H9 (cell line): ENCODE measurements at regions not wholly inside any gene's neighbourhood (a gene's known extent, or its start where the extent isn't known, plus 50 kb on each side); places are given as distances from the start of the nearest gene placed in this dataset.

Experiments
- DNase-seq: peaks from one replicate; pipeline ENCODE4 v3.0.0-alpha.2; 2017
- H2AFZ ChIP-seq: one replicate; pipeline ENCODE4 v1.6.1; 2013; ENCODE audit warnings: mild to moderate bottlenecking, low read length, control low read depth, moderate library complexity
- H2AK5ac ChIP-seq: 2 replicates; pipeline ENCODE4 v1.6.1; 2013; ENCODE audit warnings: low read length, control low read depth, mixed read lengths; ENCODE audit not compliant: insufficient read length
- H2BK120ac ChIP-seq: one replicate; pipeline ENCODE4 v1.6.1; 2013; ENCODE audit warnings: low read depth, mild to moderate bottlenecking, low read length, control low read depth, inconsistent platforms; ENCODE audit not compliant: poor library complexity, severe bottlenecking
- H2BK12ac ChIP-seq: 2 replicates; pipeline ENCODE4 v1.6.1; 2013; ENCODE audit warnings: low read length, control low read depth, mixed read lengths, low read depth; ENCODE audit not compliant: insufficient read length
- H2BK15ac ChIP-seq: 2 replicates; pipeline ENCODE4 v1.6.1; 2013; ENCODE audit warnings: low read depth, low read length, control low read depth
- H2BK20ac ChIP-seq: one replicate; pipeline ENCODE4 v1.6.1; 2013; ENCODE audit warnings: low read depth, mild to moderate bottlenecking, low read length, control low read depth, inconsistent platforms; ENCODE audit not compliant: poor library complexity, severe bottlenecking
- H2BK5ac ChIP-seq: 2 replicates; pipeline ENCODE4 v1.6.1; 2013; ENCODE audit warnings: low read length, control low read depth, mixed read lengths; ENCODE audit not compliant: insufficient read length
- H3K14ac ChIP-seq: 2 replicates; pipeline ENCODE4 v1.6.1; 2013; ENCODE audit warnings: low read length, control low read depth; ENCODE audit not compliant: insufficient read depth
- H3K18ac ChIP-seq: 2 replicates; pipeline ENCODE4 v1.6.1; 2013; ENCODE audit warnings: low read depth, mild to moderate bottlenecking, mixed read lengths, low read length, control low read depth; ENCODE audit not compliant: insufficient read length
- H3K23ac ChIP-seq: 2 replicates; pipeline ENCODE4 v1.6.1; 2013; ENCODE audit warnings: low read length, control low read depth, mixed read lengths, low read depth; ENCODE audit not compliant: insufficient read length
- H3K23me2 ChIP-seq: 2 replicates; pipeline ENCODE4 v1.6.1; 2013; ENCODE audit warnings: low read depth, mild to moderate bottlenecking, mixed read lengths, low read length, control low read depth; ENCODE audit not compliant: insufficient read length, poor library complexity, severe bottlenecking
- H3K27ac ChIP-seq: 2 replicates; pipeline ENCODE4 v1.5.1; 2013; ENCODE audit warnings: low read length, control low read depth, mixed read lengths, low read depth; ENCODE audit not compliant: insufficient read length
- H3K27me3 ChIP-seq: 2 replicates; pipeline ENCODE4 v1.6.1; 2013; ENCODE audit warnings: low read length, control low read depth, inconsistent platforms; ENCODE audit not compliant: insufficient read depth
- H3K4ac ChIP-seq: 2 replicates; pipeline ENCODE4 v1.6.1; 2013; ENCODE audit warnings: low read depth, mild to moderate bottlenecking, control low read depth, inconsistent platforms, low read length, moderate library complexity
- H3K4me1 ChIP-seq: 2 replicates; pipeline ENCODE4 v1.6.1; 2013; ENCODE audit warnings: low read length, control low read depth, inconsistent platforms; ENCODE audit not compliant: insufficient read depth
- H3K4me2 ChIP-seq: 2 replicates; pipeline ENCODE4 v1.6.1; 2013; ENCODE audit warnings: low read length, control low read depth, mixed read lengths; ENCODE audit not compliant: insufficient read length, insufficient read depth
- H3K56ac ChIP-seq: 2 replicates; pipeline ENCODE4 v1.6.1; 2013; ENCODE audit warnings: low read depth, mild to moderate bottlenecking, mixed read lengths, low read length, control low read depth; ENCODE audit not compliant: insufficient read length
- H3K79me1 ChIP-seq: 2 replicates; pipeline ENCODE4 v1.6.1; 2013; ENCODE audit warnings: low read depth, mild to moderate bottlenecking, moderate library complexity, low read length, control low read depth, inconsistent platforms; ENCODE audit not compliant: insufficient read depth, poor library complexity, severe bottlenecking
- H3K79me2 ChIP-seq: 2 replicates; pipeline ENCODE4 v1.6.1; 2013; ENCODE audit warnings: low read length, control low read depth, inconsistent platforms; ENCODE audit not compliant: insufficient read depth
- H3K9ac ChIP-seq: 2 replicates; pipeline ENCODE4 v1.6.1; 2013; ENCODE audit warnings: low read length, control low read depth, mixed read lengths; ENCODE audit not compliant: insufficient read length; ENCODE audit errors: extremely low read depth
- H3K9me3 ChIP-seq: one replicate; pipeline ENCODE4 v1.6.1; 2013; ENCODE audit warnings: low read depth, low read length, inconsistent platforms; ENCODE audit not compliant: control insufficient read depth
- H3T11ph ChIP-seq: one replicate; pipeline ENCODE4 v1.6.1; 2013; ENCODE audit warnings: mild to moderate bottlenecking, low read length, control low read depth, inconsistent platforms
- H4K20me1 ChIP-seq: one replicate; pipeline ENCODE4 v1.6.1; 2013; ENCODE audit not compliant: control insufficient read depth, insufficient read length, insufficient read depth
- H4K5ac ChIP-seq: 2 replicates; pipeline ENCODE4 v1.6.1; 2013; ENCODE audit warnings: low read depth, mild to moderate bottlenecking, mixed read lengths, low read length, control low read depth; ENCODE audit not compliant: insufficient read length
- H4K8ac ChIP-seq: replicated peaks from 2 replicates; pipeline ENCODE4 v1.6.1; 2013; ENCODE audit warnings: low read length, control low read depth, mixed read lengths, low read depth; ENCODE audit not compliant: insufficient read length
- H4K91ac ChIP-seq: 2 replicates; pipeline ENCODE4 v1.6.1; 2013; ENCODE audit warnings: low read depth, mild to moderate bottlenecking, moderate library complexity, mixed read lengths, low read length, control low read depth; ENCODE audit not compliant: insufficient read length
- H3K27ac Mint-ChIP-seq, 3 experiments: 2 replicates in 2 of 3; 3 replicates in 1 of 3; pipeline ENCODE4 v1.8.0; 2020 to 2021; ENCODE audit warnings: mixed read lengths in 3 of 3, mild to moderate bottlenecking in 1 of 3, moderate library complexity in 1 of 3
- H3K27me3 Mint-ChIP-seq: 2 replicates; pipeline ENCODE4 v1.8.0; 2021; ENCODE audit warnings: low read depth, mild to moderate bottlenecking, moderate library complexity, mixed read lengths
- H3K36me3 Mint-ChIP-seq, 3 experiments: 2 replicates in 2 of 3; 3 replicates in 1 of 3; pipeline ENCODE4 v1.8.0; 2020 to 2021; ENCODE audit warnings: low read depth in 3 of 3, mixed read lengths in 3 of 3; ENCODE audit not compliant: insufficient read depth in 1 of 3
- H3K4me1 Mint-ChIP-seq, 2 experiments: 2 replicates each; pipeline ENCODE4 v1.8.0; 2020; ENCODE audit warnings: mixed read lengths in 2 of 2
- H3K4me3 Mint-ChIP-seq, 2 experiments: 2 replicates in 1 of 2; 3 replicates in 1 of 2; pipeline ENCODE4 v1.8.0; 2020 to 2021; ENCODE audit warnings: mild to moderate bottlenecking in 2 of 2, mixed read lengths in 2 of 2, moderate library complexity in 1 of 2
- H3K9me3 Mint-ChIP-seq, 2 experiments: 2 replicates in 1 of 2; 3 replicates in 1 of 2; pipeline ENCODE4 v1.8.0; 2020; ENCODE audit warnings: mild to moderate bottlenecking in 2 of 2, mixed read lengths in 2 of 2, moderate library complexity in 1 of 2
- CTCF ChIP-seq: fragments of 200-600 bp; sonication (generic); conservative IDR thresholded peaks from 3 replicates; pipeline ENCODE4 v1.8.0; 2021; ENCODE audit warnings: antibody characterized with exemption, mild to moderate bottlenecking
- WGBS: extraction: QIAGEN DNeasy Blood & Tissue Kit; methylation state at CpG from one replicate; pipeline ENCODE4 v1.1.7; 2013; ENCODE audit warnings: missing lambda C conversion rate, low lambda C conversion rate, mixed read lengths; ENCODE audit not compliant: insufficient read length; ENCODE audit errors: extremely low coverage; 5-methylcytosine and 5-hydroxymethylcytosine counted together

- Histone ChIP-seq H3K27me3 (no peaks in the 10 kb centered on the region), H2BK120ac (no peak overlapping the region), H2BK12ac (no peak overlapping the region), H3K18ac (no peak overlapping the region), H4K8ac (no peak overlapping the region), H3K4me2 (no peak overlapping the region), H3K56ac (no peak overlapping the region), H3K23ac (no peak overlapping the region), H3K9ac (no peak overlapping the region), H2AFZ (no peak overlapping the region), H3K9me3 (no peaks in the 10 kb centered on the region), H3K79me1 (no peaks in the 10 kb centered on the region), H3K4ac (no peak overlapping the region), H3T11ph (no peak overlapping the region), H2BK15ac (no peak overlapping the region), H3K79me2 (no peaks in the 10 kb centered on the region), H2BK5ac (no peak overlapping the region), H2BK20ac (no peak overlapping the region), H4K91ac (no peak overlapping the region), H3K14ac (no peak overlapping the region), H3K27ac (no peak overlapping the region), H3K23me2 (no peaks in the 10 kb centered on the region), H2AK5ac (no peak overlapping the region), H4K5ac (no peak overlapping the region), H4K20me1 (no peaks in the 10 kb centered on the region), H3K4me1 (no peaks in the 10 kb centered on the region)
- Mint-ChIP-seq H3K36me3 (no peaks in the 10 kb centered on the region; a peak in 2 of 7 replicates), H3K4me1 (peaks cover 32 to 46% of the 10 kb centered on the region in 2 experiments), H3K27me3 (peaks cover 4% of the 10 kb centered on the region), H3K9me3 (peaks cover 0 to 3% of the 10 kb centered on the region in 2 experiments; a peak in 1 of 5 replicates), H3K4me3 (no peak overlapping the region), H3K27ac (no peak overlapping the region)
- TF ChIP-seq CTCF: no peak
- WGBS: no CpG with 5 or more reads among the region's 5 CpGs
- DNase-seq: no peak
Observed at GRCh38 chr2:236747925-236748324, 178.3 kb downstream of the ACKR3 start.
